CD4-positive, alpha-beta T cell (primary cell): ENCODE measurements at regions not wholly inside any gene's neighbourhood (a gene's known extent, or its start where the extent isn't known, plus 50 kb on each side); places are given as distances from the start of the nearest gene placed in this dataset.

ENCODE experiments used
- ATAC-seq: fragments of 200-7000 bp; cut with Tn5 transposase; one replicate; pipeline ENCODE4 v1.10.0; 2022; ENCODE audit warnings: mild to moderate bottlenecking; ENCODE audit not compliant: poor library complexity
- CTCF ChIA-PET: fragments of 350-600 bp; sonication (Branson Sonifier 250); formaldehyde crosslinking; loops from one replicate; lab custom pipeline; 2021; ENCODE audit warnings: antibody characterized with exemption, inconsistent platforms; lab: Charles Lee
- POLR2A ChIA-PET: fragments of 350-600 bp; sonication (Branson Sonifier 250); formaldehyde crosslinking; loops from one replicate; lab custom pipeline; 2021; ENCODE audit warnings: antibody characterized with exemption, inconsistent platforms; lab: Charles Lee
- DNase-seq, 14 experiments: peaks; one replicate each; pipeline ENCODE4 v3.0.0-alpha.2; 2013 to 2020; ENCODE audit warnings: mixed read lengths in 2 of 14
- H3K27ac ChIP-seq, 2 donors: one replicate each; pipeline versions ENCODE4 v1.5.1 to v1.7.0; 2013; ENCODE audit warnings: low read length in 2 of 2, low read depth in 1 of 2, mild to moderate bottlenecking in 1 of 2
- H3K27me3 ChIP-seq, 2 experiments: 1 replicate in 1 of 2; 2 replicates in 1 of 2; pipeline versions ENCODE4 v1.6.1 to v1.7.0; 2013; ENCODE audit warnings: low read length in 2 of 2, control low read depth in 1 of 2, mild to moderate bottlenecking in 1 of 2, moderate library complexity in 1 of 2; ENCODE audit not compliant: insufficient read depth in 2 of 2, control insufficient read depth in 1 of 2
- H3K36me3 ChIP-seq: one replicate; pipeline ENCODE4 v1.6.1; 2013; ENCODE audit warnings: low read length, control low read depth; ENCODE audit not compliant: insufficient read depth
- H3K4me1 ChIP-seq: one replicate; pipeline ENCODE4 v1.6.1; 2013; ENCODE audit warnings: low read length, control low read depth; ENCODE audit not compliant: insufficient read depth
- H3K4me3 ChIP-seq: one replicate; pipeline ENCODE4 v1.5.1; 2013; ENCODE audit warnings: mild to moderate bottlenecking, low read length, moderate library complexity
- H3K9me3 ChIP-seq, 2 experiments: 1 replicate in 1 of 2; 2 replicates in 1 of 2; pipeline versions ENCODE4 v1.6.1 to v1.7.0; 2013; ENCODE audit warnings: low read length in 2 of 2, mild to moderate bottlenecking in 2 of 2, control low read depth in 1 of 2, moderate library complexity in 1 of 2; ENCODE audit not compliant: control insufficient read depth in 1 of 2, insufficient read depth in 1 of 2
- H3K27ac Mint-ChIP-seq: one replicate; pipeline ENCODE4 v1.8.0; 2020; ENCODE audit warnings: mixed read lengths
- H3K27me3 Mint-ChIP-seq: one replicate; pipeline ENCODE4 v1.8.0; 2021; ENCODE audit warnings: mixed read lengths
- H3K36me3 Mint-ChIP-seq: one replicate; pipeline ENCODE4 v1.8.0; 2021; ENCODE audit warnings: low read depth, mixed read lengths
- H3K4me1 Mint-ChIP-seq: one replicate; pipeline ENCODE4 v1.8.0; 2021; ENCODE audit warnings: low read depth, mixed read lengths
- H3K4me3 Mint-ChIP-seq: one replicate; pipeline ENCODE4 v1.8.0; 2020; ENCODE audit warnings: mild to moderate bottlenecking, mixed read lengths
- H3K9me3 Mint-ChIP-seq: one replicate; pipeline ENCODE4 v1.8.0; 2020; ENCODE audit warnings: mixed read lengths
- intact Hi-C, 2 experiments: fragments of 100-400 bp; cut with DNase I in 1 of 2; cut with micrococcal nuclease in 1 of 2; formaldehyde crosslinking; loops; one replicate each; pipeline versions ENCODE4 v1.15.1 to v1.9.0; 2023 to 2025; cut with DNase I, micrococcal nuclease
- TF ChIP-seq, protein P1 (sequence below): fragments of 200-600 bp; IDR thresholded peaks from one replicate; pipeline ENCODE4 v1.8.0; 2022; ENCODE audit warnings: antibody characterized with exemption, mild to moderate bottlenecking

DNA sequence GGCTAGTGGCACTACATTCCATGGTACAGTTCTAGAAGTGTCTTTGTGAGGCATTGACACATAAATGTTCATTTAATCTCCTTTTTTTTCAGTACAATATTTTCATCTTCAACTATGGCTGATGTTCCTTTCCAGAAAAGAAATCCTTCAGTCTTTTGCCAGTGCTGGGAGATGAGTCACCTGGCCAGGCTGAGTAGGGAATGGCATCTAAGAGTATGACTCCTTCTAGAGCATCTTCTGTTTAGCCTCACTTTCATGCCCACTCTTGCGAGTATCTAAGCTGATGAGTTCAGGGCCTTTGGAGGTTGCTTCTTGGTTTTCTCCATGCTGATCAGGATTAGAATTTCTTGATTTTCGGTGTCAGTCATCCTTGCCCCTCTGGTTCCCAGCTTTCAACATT is 124.4 kb downstream of the SLC28A3 start:
- H3K9me3 ChIP-seq = no peaks in the 10 kb centered on the region
- no peaks in the 10 kb centered on the region for H3K9me3 Mint-ChIP-seq
- H3K27me3 ChIP-seq = no peaks in the 10 kb centered on the region
- no peaks in the 10 kb centered on the region for H3K36me3 Mint-ChIP-seq
- H3K4me3 Mint-ChIP-seq = no peak overlapping the region
- no peak overlapping the region for H3K27ac ChIP-seq
- H3K4me1 Mint-ChIP-seq = no peaks in the 10 kb centered on the region
- intact Hi-C loops = no loop called here
- TF ChIP-seq, protein P1, sequence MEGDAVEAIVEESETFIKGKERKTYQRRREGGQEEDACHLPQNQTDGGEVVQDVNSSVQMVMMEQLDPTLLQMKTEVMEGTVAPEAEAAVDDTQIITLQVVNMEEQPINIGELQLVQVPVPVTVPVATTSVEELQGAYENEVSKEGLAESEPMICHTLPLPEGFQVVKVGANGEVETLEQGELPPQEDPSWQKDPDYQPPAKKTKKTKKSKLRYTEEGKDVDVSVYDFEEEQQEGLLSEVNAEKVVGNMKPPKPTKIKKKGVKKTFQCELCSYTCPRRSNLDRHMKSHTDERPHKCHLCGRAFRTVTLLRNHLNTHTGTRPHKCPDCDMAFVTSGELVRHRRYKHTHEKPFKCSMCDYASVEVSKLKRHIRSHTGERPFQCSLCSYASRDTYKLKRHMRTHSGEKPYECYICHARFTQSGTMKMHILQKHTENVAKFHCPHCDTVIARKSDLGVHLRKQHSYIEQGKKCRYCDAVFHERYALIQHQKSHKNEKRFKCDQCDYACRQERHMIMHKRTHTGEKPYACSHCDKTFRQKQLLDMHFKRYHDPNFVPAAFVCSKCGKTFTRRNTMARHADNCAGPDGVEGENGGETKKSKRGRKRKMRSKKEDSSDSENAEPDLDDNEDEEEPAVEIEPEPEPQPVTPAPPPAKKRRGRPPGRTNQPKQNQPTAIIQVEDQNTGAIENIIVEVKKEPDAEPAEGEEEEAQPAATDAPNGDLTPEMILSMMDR = no peak
- DNase-seq = no peak
- no peaks in the 10 kb centered on the region for H3K36me3 ChIP-seq
- no peak overlapping the region for H3K4me3 ChIP-seq
- ChIA-PET CTCF (no interaction called here), POLR2A (interaction anchor here (0.6 kb wide), 1 partner anchor 186 kb away, joined by 4 read pairs; no protein-coding TSS in a partner anchor)
- no peaks in the 10 kb centered on the region for H3K27me3 Mint-ChIP-seq
- no peaks in the 10 kb centered on the region for H3K4me1 ChIP-seq
- no peak overlapping the region for H3K27ac Mint-ChIP-seq
- ATAC-seq = no peak

DNA sequence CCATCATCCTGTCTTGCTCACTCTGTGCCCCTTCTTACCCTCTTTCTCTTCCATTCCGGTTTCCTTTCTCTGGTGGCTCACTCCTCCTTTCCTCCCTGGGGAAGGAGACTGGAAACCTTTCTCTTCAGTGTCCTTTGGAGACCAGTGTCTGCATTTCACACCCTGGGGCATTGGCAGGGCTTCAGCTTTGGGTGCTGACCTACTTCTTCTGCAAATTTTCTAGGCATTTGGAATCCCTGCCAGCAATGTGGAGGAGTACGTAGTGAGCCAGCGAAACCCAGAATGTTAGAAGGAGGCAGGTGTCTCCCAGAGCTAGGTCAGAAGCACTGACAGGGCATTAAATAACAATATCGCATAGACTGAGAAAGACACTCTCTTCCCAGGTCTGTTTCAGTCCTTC is 122.2 kb downstream of the SLC28A3 start:
- ChIA-PET CTCF (no interaction called here), POLR2A (no interaction called here)
- TF ChIP-seq, protein P1 = no peak
- Mint-ChIP-seq H3K4me3 (no peak overlapping the region), H3K36me3 (no peaks in the 10 kb centered on the region), H3K27ac (no peak overlapping the region), H3K4me1 (no peaks in the 10 kb centered on the region), H3K27me3 (peaks cover 3% of the 10 kb centered on the region), H3K9me3 (peaks cover 3% of the 10 kb centered on the region)
- Histone ChIP-seq H3K9me3 (no peaks in the 10 kb centered on the region), H3K27ac (no peak overlapping the region), H3K27me3 (no peaks in the 10 kb centered on the region), H3K4me1 (no peaks in the 10 kb centered on the region), H3K36me3 (no peaks in the 10 kb centered on the region), H3K4me3 (no peak overlapping the region)
- no peak for ATAC-seq
- intact Hi-C loops = no loop called here
- DNase-seq = no peak

DNA sequence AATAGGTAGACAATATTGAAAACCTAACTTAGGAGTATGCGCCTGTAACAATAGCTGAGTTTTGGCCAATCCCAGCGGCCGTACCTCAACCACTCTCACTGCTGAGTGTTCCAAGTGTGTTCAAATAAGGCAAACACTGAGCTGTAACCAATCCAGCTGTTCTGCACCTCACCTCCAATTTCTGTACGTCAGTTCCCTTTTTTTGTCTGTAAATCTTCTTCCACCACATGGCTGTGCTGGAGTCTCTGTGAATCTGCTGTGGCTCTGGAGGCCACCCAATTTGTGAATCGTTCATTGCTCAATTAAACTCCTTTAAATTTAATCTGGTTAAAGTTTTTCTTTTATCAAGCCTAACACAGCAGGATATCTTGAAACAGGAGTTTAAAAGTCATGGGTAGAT is 116.3 kb downstream of the SLC28A3 start:
- ChIA-PET CTCF (no interaction called here), POLR2A (no interaction called here)
- ATAC-seq = no peak
- H3K4me3 Mint-ChIP-seq = no peak overlapping the region
- H3K27me3 ChIP-seq = no peaks in the 10 kb centered on the region
- TF ChIP-seq, protein P1 = no peak
- H3K4me3 ChIP-seq = no peak overlapping the region
- no peak overlapping the region for H3K27ac Mint-ChIP-seq
- H3K4me1 ChIP-seq = no peaks in the 10 kb centered on the region
- intact Hi-C loops = no loop called here
- H3K36me3 ChIP-seq = no peaks in the 10 kb centered on the region
- no peak for DNase-seq
- no peaks in the 10 kb centered on the region for H3K9me3 ChIP-seq
- no peaks in the 10 kb centered on the region for H3K36me3 Mint-ChIP-seq
- H3K4me1 Mint-ChIP-seq = no peaks in the 10 kb centered on the region
- peaks cover 3% of the 10 kb centered on the region for H3K9me3 Mint-ChIP-seq
- peaks cover 5% of the 10 kb centered on the region for H3K27me3 Mint-ChIP-seq
- no peak overlapping the region for H3K27ac ChIP-seq
